ENCODE measurements at regions not wholly inside any gene's neighbourhood (a gene's known extent, or its start where the extent isn't known, plus 50 kb on each side); places are given as distances from the start of the nearest gene placed in this dataset.

GRCh38 chr3:153944084-153944483 lies 177.1 kb upstream of the ARHGEF26 start:
- Histone ChIP-seq H3K9me3 (ENCODE audit: control insufficient read depth in 4 of 4, insufficient read depth in 3 of 4, low read length in 3 of 4) (peaks cover 0 to 7% (median 0%) of the 10 kb centered on the region in 4 donors), H3K36me3 (ENCODE audit: control insufficient read depth in 4 of 4, insufficient read depth in 4 of 4, low read length in 4 of 4) (no peaks in the 10 kb centered on the region), H3K9ac (ENCODE audit: insufficient read depth in 1 of 2, low read length in 2 of 2) (no peak overlapping the region), H3K27me3 (ENCODE audit: control insufficient read depth in 3 of 3, insufficient read depth in 3 of 3, low read length in 2 of 3) (no peaks in the 10 kb centered on the region), H3K27ac (ENCODE audit: low read depth in 1 of 2, low read length in 1 of 2) (no peak overlapping the region), H3K4me3 (no peak overlapping the region), H3K4me1 (ENCODE audit: control insufficient read depth in 5 of 5, insufficient read depth in 5 of 5, low read length in 5 of 5) (no peaks in the 10 kb centered on the region)
- DNase-seq (peak in 1 of 3 donors; percentile 45), ATAC-seq (ENCODE audit: insufficient read depth, low FRiP score) (no peak)
- TF ChIP-seq, protein P1, sequence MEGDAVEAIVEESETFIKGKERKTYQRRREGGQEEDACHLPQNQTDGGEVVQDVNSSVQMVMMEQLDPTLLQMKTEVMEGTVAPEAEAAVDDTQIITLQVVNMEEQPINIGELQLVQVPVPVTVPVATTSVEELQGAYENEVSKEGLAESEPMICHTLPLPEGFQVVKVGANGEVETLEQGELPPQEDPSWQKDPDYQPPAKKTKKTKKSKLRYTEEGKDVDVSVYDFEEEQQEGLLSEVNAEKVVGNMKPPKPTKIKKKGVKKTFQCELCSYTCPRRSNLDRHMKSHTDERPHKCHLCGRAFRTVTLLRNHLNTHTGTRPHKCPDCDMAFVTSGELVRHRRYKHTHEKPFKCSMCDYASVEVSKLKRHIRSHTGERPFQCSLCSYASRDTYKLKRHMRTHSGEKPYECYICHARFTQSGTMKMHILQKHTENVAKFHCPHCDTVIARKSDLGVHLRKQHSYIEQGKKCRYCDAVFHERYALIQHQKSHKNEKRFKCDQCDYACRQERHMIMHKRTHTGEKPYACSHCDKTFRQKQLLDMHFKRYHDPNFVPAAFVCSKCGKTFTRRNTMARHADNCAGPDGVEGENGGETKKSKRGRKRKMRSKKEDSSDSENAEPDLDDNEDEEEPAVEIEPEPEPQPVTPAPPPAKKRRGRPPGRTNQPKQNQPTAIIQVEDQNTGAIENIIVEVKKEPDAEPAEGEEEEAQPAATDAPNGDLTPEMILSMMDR (IDR thresholded peaks at IDR 0.05; ENCODE audit: control extremely low read depth, extremely low read depth): no peak
- 56 to 70% methylated on average over 2 of the region's 2 CpGs for WGBS, 2 donors

- Histone ChIP-seq H3K9me3 (ENCODE audit: control insufficient read depth in 4 of 4, insufficient read depth in 3 of 4, low read length in 3 of 4) (no peaks in the 10 kb centered on the region), H3K4me3 (no peak overlapping the region), H3K36me3 (ENCODE audit: control insufficient read depth in 4 of 4, insufficient read depth in 4 of 4, low read length in 4 of 4) (no peaks in the 10 kb centered on the region), H3K9ac (ENCODE audit: insufficient read depth in 1 of 2, low read length in 2 of 2) (no peak overlapping the region), H3K4me1 (ENCODE audit: control insufficient read depth in 5 of 5, insufficient read depth in 5 of 5, low read length in 5 of 5) (no peaks in the 10 kb centered on the region), H3K27ac (ENCODE audit: low read depth in 1 of 2, low read length in 1 of 2) (no peak overlapping the region), H3K27me3 (ENCODE audit: control insufficient read depth in 3 of 3, insufficient read depth in 3 of 3, low read length in 2 of 3) (no peaks in the 10 kb centered on the region)
- WGBS, 2 donors: 63 to 85% methylated on average over 2 of the region's 2 CpGs
- DNase-seq (no peak), ATAC-seq (ENCODE audit: insufficient read depth, low FRiP score) (no peak)
- TF ChIP-seq, protein P1 (IDR thresholded peaks at IDR 0.05; ENCODE audit: control extremely low read depth, extremely low read depth): no peak
Measured at GRCh38 chr3:153951276-153951675, 169.9 kb upstream of the ARHGEF26 start.

DNA sequence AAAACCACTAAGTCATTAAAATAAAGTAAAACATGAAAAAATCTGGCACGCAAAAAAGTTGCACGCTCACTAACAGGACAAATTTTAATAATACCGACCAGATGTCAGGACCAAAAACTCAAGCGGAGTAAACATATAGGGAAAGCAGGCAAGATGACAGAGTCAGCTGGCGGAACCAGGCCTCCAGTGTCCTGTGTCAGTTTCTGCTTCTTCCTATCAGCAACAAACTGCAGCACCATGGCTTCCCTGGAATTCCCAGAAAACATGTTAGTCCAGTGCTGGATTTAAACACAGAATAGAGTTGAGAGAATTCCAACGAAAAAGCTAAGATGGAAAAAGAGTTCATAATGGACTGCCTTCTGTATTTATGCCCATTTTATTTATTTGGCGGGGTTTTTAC lies 169.1 kb upstream of the ARHGEF26 start:
- H3K4me1 ChIP-seq (ENCODE audit: control insufficient read depth in 5 of 5, insufficient read depth in 5 of 5, low read length in 5 of 5): no peaks in the 10 kb centered on the region
- H3K27me3 ChIP-seq (ENCODE audit: control insufficient read depth in 3 of 3, insufficient read depth in 3 of 3, low read length in 2 of 3): no peaks in the 10 kb centered on the region
- DNase-seq (no peak), ATAC-seq (ENCODE audit: insufficient read depth, low FRiP score) (no peak)
- no peak overlapping the region for H3K9ac ChIP-seq (ENCODE audit: insufficient read depth in 1 of 2, low read length in 2 of 2)
- TF ChIP-seq, protein P1 (IDR thresholded peaks at IDR 0.05; ENCODE audit: control extremely low read depth, extremely low read depth): no peak
- H3K9me3 ChIP-seq (ENCODE audit: control insufficient read depth in 4 of 4, insufficient read depth in 3 of 4, low read length in 3 of 4): no peaks in the 10 kb centered on the region
- H3K27ac ChIP-seq (ENCODE audit: low read depth in 1 of 2, low read length in 1 of 2): no peak overlapping the region
- no peaks in the 10 kb centered on the region for H3K36me3 ChIP-seq (ENCODE audit: control insufficient read depth in 4 of 4, insufficient read depth in 4 of 4, low read length in 4 of 4)
- 87 to 90% methylated on average over 7 of the region's 7 CpGs for WGBS, 2 donors
- no peak overlapping the region for H3K4me3 ChIP-seq

GRCh38 chr3:153956613-153957012 lies 164.6 kb upstream of the ARHGEF26 start:
- H3K9ac ChIP-seq (ENCODE audit: insufficient read depth in 1 of 2, low read length in 2 of 2): no peak overlapping the region
- no peaks in the 10 kb centered on the region for H3K36me3 ChIP-seq (ENCODE audit: control insufficient read depth in 4 of 4, insufficient read depth in 4 of 4, low read length in 4 of 4)
- no peak overlapping the region for H3K4me3 ChIP-seq
- 69 to 82% methylated on average over 5 of the region's 5 CpGs for WGBS, 2 donors
- no peak for ATAC-seq (ENCODE audit: insufficient read depth, low FRiP score)
- DNase-seq: no peak
- TF ChIP-seq, protein P1 (IDR thresholded peaks at IDR 0.05; ENCODE audit: control extremely low read depth, extremely low read depth): no peak
- H3K4me1 ChIP-seq (ENCODE audit: control insufficient read depth in 5 of 5, insufficient read depth in 5 of 5, low read length in 5 of 5): peaks cover 0 to 24% (median 0%) of the 10 kb centered on the region in 5 donors
- no peaks in the 10 kb centered on the region for H3K27me3 ChIP-seq (ENCODE audit: control insufficient read depth in 3 of 3, insufficient read depth in 3 of 3, low read length in 2 of 3)
- no peak overlapping the region for H3K27ac ChIP-seq (ENCODE audit: low read depth in 1 of 2, low read length in 1 of 2)
- H3K9me3 ChIP-seq (ENCODE audit: control insufficient read depth in 4 of 4, insufficient read depth in 3 of 4, low read length in 3 of 4): no peaks in the 10 kb centered on the region

All from lung (tissue), 11 donors.